GM18520 (cell line): ENCODE measurements at regions not wholly inside any gene's neighbourhood (a gene's known extent, or its start where the extent isn't known, plus 50 kb on each side); places are given as distances from the start of the nearest gene placed in this dataset.

Experiments
- ATAC-seq: cut with Tn5 transposase; IDR thresholded peaks from one replicate; pipeline ENCODE4 v1.9.1; 2021; ENCODE audit not compliant: unreplicated experiment

DNA sequence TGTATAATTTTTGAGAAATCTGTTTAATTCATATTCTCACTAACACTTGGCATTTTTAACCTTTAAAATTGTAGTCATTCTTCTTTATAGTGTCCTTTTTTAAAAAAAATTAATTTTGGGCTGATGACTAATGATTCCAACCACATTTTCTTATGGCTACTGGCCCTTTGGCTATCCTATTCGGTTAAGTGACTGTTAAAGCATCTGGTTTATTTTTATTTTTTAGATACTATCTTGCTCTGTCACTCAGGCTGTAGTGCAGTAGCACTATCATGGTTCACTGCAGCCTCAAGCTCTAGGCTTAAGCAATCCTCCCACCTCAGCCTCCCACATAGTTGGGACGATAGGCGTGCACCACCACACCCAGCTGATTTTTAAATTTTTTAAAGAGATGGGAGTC lies 723.2 kb upstream of the CXADR start:
- no peak for ATAC-seq

DNA sequence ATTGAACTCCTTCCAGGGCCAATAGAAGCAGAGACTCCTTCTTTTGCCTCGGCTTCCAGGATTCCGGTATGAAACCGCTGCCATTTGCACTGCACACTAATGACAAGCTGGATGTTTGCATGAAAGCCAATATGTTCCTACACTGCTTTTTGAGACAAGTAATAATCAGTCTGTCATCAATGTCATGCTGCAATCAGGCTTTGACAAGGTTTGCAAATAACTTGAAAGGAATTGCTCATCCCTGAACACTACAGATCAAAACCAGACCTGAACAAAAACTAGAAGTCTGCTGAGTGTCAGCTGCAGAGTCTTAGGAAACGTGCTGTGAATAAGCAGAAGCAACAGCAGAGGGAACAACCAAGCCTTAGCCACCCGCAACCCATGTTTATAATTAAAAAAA lies 720.7 kb upstream of the CXADR start:
- no peak for ATAC-seq

DNA sequence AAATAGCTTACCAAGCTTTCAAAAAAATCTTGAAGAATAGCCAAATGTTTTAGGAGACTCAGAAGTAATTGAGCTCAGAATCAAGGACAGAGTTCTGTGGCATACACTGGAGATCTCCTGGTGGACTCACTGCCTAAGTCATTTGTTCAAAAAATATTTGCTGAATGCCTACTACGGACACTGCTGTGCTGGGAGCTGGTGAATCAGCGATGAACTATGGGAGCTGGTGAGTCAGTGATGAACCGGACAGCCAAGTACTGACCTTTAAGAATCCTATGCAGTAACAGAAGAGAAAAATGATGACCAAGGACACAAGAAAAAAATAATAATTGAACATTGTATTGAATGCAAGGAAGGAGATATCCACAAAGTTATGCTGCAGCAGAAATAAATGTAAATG lies 717.9 kb upstream of the CXADR start:
- ATAC-seq: no peak

DNA sequence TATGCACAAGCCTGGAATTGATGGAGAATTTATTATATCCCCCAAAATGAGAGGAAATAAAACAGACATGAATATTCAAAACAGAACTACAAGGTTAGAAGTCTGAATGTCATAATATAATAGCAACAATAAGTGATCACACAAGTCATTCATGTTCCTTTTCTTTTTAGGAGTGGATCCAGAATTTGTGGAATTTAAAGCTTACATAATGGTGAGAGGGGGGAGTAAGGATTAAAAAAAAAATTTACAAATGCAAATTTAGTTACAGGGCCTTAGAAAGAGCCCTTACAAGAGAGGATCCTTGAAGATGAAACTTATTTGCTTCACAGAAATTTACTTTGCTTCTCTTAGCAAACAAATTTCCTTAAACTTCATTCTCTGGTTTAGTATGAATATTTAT lies 716.1 kb upstream of the CXADR start:
- ATAC-seq: no peak

DNA sequence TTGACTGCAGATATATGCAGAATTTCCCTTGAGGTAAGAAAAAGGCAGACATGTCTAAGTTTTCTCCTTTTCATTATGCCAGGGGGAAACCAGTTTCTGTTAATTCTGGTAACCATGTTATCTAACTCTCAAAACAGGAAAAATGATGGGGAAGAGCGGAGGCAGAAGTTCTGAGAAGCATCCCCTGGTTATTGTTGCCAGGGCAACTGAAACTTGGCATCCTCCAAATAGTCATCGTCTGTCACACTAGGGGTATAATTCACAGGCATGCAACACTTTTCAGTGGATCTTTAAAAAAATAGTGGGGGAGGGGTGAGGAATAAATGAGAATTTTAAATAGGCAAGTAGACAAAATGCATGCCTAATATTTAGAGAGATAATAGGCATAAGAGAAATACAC lies 715.3 kb upstream of the CXADR start:
- ATAC-seq: no peak

DNA sequence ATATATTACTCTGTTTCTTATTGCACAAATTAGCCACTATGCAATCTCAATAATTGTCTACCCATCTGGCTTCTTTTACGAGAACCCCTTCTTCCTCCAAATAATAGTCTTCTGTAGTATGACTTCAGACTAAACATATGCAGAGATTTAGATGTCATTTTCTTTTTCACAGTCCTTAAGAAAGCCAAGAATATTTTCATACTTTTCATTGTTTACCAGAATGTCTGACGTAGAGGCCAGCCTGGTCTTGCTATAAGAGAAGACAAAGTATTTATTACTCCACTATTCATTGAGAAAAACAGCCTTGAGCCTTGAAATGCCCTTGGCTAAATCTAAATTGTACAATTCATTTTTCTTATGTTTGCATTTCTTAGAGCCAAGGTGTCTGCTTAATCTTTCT lies 714.9 kb upstream of the CXADR start:
- no peak for ATAC-seq

DNA sequence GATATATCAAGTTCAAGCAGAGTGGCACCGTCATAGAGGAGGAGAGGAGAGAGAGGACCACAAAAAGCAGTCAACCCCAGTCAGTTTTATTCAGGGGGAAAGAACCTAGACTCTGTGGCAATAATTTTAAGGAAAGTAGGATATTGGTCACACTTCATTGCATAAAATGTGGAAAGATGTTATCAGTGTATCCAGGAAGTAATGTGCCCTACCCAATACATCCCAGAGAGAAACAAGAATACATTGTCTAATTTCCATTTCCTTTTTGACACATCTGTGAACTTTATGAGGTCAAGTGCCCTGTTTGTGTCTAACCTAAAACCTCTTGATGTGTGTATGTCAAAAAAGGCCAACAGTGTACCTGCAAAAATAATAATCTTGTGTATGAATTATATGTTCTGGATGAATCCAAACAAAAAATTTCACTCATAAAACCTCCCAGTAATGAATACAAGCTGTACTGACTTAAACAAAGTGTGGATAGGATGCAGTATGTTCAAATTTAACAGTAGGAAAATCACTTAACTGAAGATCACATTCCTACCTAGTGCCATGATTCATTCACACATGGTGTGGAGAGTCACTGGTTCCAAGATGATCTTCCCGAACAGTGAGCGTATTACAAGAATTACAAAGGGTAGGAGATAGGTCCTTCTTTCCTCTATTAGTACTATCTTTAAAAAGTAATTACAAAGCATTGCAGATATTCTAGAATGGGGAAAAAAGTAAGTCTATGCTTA lies 712.1 kb upstream of the CXADR start:
- ATAC-seq: no peak

DNA sequence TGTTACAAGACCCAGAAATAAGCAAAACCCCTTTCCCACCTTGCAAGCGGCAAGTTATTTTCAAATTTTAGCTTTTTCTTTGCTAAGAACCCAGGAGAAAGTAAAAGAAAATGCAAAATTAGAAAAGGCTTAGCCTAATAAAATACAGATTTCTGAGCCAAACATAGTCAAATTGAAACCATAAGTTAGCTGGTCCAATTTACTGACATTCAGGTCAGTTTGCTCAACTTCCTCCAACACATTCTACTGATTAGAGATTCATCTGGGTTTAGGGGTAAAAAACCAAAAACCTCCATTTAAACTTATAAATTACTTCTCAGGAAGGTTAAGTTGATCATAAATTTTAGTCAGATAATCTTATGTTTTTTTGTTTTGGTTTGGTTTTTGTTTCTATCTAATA lies 701.8 kb upstream of the CXADR start:
- no peak for ATAC-seq

DNA sequence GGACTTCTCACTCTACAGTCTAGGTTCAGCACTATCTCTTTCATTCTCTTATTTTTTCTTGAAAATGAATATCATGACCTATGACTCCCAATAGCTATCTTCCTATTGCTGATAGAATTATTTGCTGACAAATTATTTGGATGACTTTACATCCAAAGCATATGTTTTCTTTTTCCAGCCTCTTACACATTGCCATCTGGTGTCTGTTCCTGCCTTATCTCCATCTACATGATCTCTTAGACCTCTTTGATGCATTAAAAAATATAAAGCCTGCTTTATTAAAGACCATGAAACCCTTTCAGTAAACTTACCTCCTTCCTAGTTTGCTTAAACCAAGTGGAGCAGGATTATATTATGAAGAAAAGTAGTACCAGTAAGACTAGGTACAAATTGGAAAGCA lies 700.9 kb upstream of the CXADR start:
- no peak for ATAC-seq

DNA sequence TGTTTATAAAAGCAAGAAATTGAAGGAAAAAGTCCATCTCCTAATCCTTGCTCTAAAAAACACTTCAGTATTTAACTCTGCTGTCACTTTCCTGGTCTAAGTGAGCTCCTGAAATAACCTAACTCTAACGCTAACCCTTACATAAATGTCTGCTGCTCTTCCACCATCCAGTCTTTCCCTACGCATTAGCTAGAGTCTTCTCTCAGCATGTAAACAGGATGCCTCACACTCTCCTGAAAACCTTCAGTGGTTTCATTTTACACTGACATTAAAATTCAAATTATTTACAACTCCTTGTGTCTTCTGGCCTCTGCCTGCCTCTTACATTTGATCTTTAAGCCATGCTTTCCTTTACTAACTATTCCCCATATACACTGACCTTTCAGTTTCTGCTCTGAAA lies 697.6 kb upstream of the CXADR start:
- no peak for ATAC-seq

DNA sequence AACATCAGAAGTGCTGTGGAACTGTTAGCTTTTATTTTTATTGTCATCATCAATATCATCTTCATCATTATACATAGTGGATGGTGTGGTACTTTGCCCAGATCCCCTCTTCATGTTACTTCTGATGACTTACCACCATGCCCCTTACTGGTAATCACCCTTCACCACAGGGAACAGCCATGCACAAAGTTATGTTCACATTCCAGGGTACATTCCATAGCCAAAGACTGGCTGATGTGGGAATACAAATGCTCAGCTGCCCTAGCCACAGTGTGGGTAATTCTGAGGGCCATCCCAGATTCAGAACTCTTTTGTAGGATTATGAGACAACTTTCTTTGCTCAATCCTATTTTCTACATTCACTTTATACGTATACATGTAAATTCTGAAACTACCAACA lies 691.3 kb upstream of the CXADR start:
- no peak for ATAC-seq

DNA sequence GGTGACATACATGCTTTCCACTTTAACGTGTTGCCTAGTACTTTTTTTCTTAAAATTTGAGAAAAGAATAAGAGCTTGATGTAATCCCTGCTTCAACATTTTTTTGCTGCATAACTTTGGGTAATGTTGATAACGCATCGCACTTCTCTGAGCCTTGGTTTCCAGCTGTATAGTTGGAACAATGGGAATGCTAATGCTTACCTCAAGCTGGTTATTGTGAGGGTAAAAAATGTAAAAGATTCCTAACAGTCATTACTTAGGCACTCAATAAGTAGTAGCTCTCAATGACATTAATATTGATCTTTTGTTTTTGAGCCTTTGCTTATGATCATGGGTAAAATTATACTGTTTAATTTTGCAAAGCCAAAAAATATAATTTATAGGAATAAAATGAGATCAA lies 683.3 kb upstream of the CXADR start:
- no peak for ATAC-seq

DNA sequence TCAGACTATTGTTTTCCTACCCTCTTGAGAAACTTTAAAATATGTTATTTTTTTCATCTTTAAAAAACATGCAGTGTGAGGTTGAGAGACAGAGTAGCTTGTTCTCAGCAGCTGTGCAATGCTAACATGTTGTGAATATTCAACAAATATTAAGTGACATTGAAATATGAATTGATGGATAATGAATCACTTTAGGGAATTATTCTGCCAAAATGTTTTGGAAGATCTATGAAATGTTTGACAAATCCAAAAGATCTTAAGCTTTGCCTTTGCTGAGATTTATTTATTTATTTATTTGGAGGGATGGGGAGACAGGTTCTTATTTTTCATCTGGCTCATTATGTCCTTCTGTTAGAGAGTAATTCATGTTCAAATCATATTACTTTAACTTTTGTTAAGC lies 680.1 kb upstream of the CXADR start:
- ATAC-seq: no peak

DNA sequence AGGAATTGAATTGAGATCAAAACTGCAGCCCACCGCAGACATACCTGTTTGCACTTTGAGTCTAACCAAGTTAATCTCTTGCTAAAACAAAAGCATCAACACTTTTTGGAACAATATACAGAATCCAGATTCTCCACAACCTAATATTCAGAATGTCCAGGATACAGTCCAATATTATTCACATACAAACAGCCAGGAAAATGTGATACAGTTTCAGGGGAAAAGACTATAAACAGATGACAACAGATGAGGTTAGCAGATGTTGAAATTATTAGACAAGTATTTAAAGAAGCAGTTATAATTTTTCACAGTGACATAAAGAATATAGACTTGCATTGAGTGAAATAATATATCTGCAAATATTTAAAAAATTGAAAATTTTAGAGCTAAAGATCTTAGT lies 678.1 kb upstream of the CXADR start:
- ATAC-seq: no peak

DNA sequence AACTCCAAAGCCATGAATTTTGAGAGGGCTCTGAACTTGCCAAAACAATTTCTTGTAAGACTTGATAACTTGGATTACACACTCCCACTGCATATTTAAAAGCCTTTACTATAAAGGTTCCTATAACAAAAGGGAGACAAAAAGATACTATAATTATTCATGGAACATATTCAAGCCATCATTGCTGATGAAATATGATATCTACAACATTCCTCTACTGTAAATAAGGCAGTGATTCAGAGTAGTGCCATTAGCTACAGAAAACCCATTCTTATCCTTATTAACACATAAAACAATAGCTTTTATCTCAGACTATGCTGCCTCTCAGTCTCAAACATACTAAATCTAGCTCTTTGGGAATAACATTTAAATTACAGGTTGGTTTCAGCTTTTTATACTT lies 675.5 kb upstream of the CXADR start:
- no peak for ATAC-seq

DNA sequence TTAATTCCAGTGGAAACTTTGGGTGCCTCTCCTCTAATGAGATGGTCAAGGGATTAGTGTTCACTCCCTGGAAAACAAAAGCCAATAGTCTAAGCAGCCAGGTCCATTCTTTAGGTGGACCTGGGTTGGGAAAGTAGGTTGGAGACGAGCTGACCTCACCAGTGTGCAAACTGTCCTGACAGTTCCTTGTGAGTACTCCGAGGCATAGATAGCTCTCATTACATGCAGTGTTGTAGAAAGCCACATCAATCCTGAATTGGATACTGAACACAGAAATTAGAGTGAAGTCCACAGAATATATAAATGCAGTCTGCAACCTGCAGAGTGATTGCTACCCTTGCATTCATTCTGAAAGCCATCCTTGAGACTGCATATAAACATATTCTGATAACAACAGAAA lies 675.1 kb upstream of the CXADR start:
- no peak for ATAC-seq

DNA sequence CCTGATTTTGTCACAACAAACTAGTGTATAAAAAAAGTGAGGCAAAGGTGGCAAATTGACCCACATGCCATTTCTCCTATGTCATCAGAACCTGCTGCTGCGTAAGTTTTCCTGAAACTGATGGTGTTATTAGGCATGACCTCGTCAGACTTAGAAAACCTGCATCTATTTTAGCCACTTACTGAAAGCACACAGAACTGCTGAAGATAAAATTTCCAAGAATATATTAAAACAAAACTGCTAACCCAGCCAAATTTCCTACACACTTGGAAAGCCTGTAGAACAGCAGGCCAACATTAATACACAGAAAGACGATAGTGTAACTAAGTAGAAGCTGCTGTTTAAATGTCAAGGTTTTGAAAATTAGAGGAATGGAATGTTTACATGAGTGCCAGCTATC lies 674.5 kb upstream of the CXADR start:
- no peak for ATAC-seq

DNA sequence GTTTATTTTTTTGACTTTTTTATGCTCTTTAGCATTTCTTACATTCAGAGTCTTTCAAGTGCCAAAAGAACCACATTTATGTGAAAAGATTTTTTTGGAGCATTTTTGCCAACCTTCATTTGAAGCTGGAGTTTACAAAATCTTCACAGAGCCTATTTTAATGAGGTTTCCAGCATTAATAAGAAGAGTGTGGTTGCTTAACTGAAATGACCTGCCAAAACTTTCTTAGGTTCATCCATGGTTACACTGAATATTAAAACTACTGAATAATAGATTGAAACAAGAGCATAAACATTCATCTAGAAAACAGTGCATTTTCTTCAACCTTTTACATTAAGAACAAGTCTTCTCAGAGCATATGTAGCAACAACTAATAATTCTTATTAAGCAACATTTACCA lies 672.3 kb upstream of the CXADR start:
- ATAC-seq: no peak

DNA sequence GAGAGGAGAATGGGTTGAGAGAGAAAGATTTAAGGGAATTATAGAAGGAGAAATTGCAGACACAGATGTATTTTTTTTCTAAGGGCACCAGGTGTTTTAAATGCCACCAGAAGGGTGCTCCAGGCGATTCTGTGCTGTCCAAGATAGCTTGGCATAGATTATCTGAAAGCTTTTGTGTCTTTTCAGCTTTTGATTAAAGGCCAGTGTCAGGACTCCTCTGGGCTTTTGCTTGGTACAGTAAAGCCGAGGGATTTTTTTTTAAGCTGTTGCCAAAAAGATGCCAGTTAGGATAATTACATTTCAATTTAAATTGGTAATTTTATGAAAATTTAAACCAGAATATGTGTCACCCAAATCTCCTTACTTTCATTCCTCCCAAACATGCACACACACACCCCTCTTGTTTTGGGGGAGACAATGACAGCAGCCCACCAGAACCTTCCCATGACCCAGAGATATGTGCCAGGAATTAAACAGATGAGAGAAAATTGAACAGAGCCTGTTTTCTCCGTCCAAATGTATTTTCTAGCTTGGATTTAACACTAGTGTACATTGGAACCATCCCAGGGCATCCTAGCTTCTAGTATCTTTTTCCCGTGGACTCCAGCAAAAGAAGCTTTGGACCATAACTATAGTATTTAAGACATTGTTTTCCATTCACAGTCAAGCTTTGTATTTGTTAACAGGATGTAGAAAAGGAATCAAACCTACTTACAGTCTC lies 670.7 kb upstream of the CXADR start:
- ATAC-seq: no peak

DNA sequence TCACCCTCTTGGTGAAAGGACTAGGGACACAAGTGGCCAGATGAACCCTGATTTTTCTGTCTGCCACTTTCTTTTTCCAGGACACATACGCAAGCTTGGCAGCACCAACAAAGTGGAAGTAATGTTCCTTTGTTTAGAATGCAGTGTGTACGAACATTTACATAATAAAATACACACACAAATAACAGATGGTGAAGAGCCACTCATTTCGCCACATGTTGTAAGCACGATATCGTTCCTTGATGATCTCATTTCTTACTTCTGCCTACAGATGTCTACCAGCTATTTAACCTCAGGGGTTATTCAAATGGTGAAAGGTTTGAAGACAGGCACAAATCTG lies 670.2 kb upstream of the CXADR start:
- ATAC-seq: no peak

DNA sequence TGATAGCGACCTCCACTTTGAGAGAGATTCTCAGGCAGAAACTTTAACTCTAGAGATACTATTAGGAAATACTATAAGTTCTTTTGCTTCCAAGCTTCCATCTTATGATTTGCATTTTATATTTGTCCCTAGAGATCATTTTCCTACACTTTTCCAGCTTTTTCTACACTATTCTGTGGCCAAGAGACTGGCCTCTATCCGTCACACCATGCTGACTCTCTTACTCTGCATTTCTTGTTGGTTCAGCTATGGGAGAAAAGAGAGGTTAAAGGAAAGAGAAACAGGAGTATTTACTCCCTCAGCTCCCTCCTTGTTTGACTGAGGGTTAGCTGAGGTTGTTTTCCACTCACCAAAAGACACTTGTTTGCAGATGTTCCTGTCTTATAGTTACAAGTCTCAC lies 665.6 kb upstream of the CXADR start:
- ATAC-seq: no peak

DNA sequence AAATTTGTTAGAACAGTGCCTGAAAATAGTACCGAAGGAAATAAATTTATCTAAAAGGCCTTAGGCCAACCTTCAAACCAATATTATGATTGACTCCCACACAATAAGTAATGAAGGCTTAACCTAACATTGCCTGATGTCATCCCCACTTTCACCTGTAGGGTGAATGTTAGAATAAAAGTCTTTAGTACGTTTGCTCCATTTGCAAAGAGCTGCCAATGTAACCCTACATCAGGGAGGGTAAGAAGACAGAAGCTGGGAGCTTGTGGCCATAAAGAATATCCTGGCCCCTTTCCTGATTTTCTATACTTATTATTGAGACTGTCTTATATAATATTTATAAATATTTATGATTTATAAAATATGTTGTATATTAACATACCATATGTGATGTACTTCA lies 661.8 kb upstream of the CXADR start:
- ATAC-seq: no peak

DNA sequence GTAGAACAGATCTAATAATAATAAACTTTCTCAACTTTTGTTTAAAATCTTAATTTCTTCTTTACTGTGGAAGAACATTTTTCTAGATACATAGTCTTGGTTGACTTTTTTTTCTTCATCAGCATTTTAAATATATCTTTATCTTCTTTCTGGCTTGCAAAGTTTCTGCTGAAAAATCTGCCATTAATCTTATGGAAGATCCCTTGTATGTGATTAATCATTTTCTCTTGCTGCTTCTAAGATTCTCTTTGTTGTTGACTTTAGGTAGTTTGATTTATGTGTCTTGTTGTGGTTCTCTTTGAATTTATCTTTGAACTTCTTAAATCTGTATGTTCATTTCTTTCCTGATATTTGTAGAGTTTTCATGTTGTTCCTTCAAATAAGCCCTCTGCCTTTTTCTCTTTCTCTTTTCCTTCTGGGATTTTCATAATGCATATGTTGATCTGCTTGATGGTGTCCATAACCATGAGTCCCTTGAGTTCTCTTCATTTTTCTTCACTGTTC lies 657.6 kb upstream of the CXADR start:
- ATAC-seq: no peak
